SIG-M5 (cell line): ENCODE measurements at regions not wholly inside any gene's neighbourhood (a gene's known extent, or its start where the extent isn't known, plus 50 kb on each side); places are given as distances from the start of the nearest gene placed in this dataset.
"Not testable (repeated sequence)": the region's sequence is repeated elsewhere in the genome, so short reads cannot be mapped to it uniquely, and the experiment has no call there.

Experiments used
- DNase-seq: peaks from one replicate; lab custom pipeline; 2025; lab: John Stamatoyannopoulos, UW

- no peak for DNase-seq
Measured at GRCh38 chr6:153563001-153563400, 431.9 kb upstream of the RGS17 start.

- DNase-seq, result no peak
Measured at GRCh38 chr6:153553627-153554026, 422.5 kb upstream of the RGS17 start.

- DNase-seq, result no peak
Measured at GRCh38 chr6:153539602-153540001, 408.5 kb upstream of the RGS17 start.

GRCh38 chr6:153538491-153538890 is 407.4 kb upstream of the RGS17 start:
- no peak for DNase-seq

GRCh38 chr6:153537422-153537821 is 406.3 kb upstream of the RGS17 start:
- no peak for DNase-seq

- no peak for DNase-seq
Measured at GRCh38 chr6:153526479-153526878, 395.4 kb upstream of the RGS17 start.

GRCh38 chr6:153525998-153526397 is 394.9 kb upstream of the RGS17 start:
- no peak for DNase-seq

- DNase-seq, result no peak
Measured at GRCh38 chr6:153523390-153523789, 392.3 kb upstream of the RGS17 start.

GRCh38 chr6:153511896-153512496 is 380.9 kb upstream of the RGS17 start:
- DNase-seq, result peak; percentile 8

GRCh38 chr6:153503810-153504209 is 372.7 kb upstream of the RGS17 start:
- DNase-seq, result no peak

GRCh38 chr6:153493501-153493900 is 362.4 kb upstream of the RGS17 start:
- DNase-seq, result no peak

GRCh38 chr6:153489479-153489878 is 358.4 kb upstream of the RGS17 start:
- no peak for DNase-seq

- no peak for DNase-seq
Measured at GRCh38 chr6:153488267-153488666, 357.2 kb upstream of the RGS17 start.

GRCh38 chr6:153485072-153485471 is 354.0 kb upstream of the RGS17 start:
- no peak for DNase-seq

GRCh38 chr6:153484056-153484455 is 353.0 kb upstream of the RGS17 start:
- no peak for DNase-seq

- no peak for DNase-seq
Measured at GRCh38 chr6:153476243-153476642, 345.2 kb upstream of the RGS17 start.

- no peak for DNase-seq
Measured at GRCh38 chr6:153465050-153465449, 334.0 kb upstream of the RGS17 start.

GRCh38 chr6:153449279-153449678 is 318.2 kb upstream of the RGS17 start:
- no peak for DNase-seq

- DNase-seq, result not testable (repeated sequence)
Measured at GRCh38 chr6:153442749-153443148, 311.7 kb upstream of the RGS17 start.

- DNase-seq, result no peak
Measured at GRCh38 chr6:153442096-153442495, 311.0 kb upstream of the RGS17 start.

- DNase-seq, result no peak
Measured at GRCh38 chr6:153437193-153437592, 306.1 kb upstream of the RGS17 start.

- DNase-seq, result no peak
Measured at GRCh38 chr6:153436351-153436750, 305.3 kb upstream of the RGS17 start.

- DNase-seq, result no peak
Measured at GRCh38 chr6:153435787-153436186, 304.7 kb upstream of the RGS17 start.

- DNase-seq, result no peak
Measured at GRCh38 chr6:153425536-153425935, 294.5 kb upstream of the RGS17 start.
